Keratinocyte (primary cell): ENCODE measurements at regions not wholly inside any gene's neighbourhood (a gene's known extent, or its start where the extent isn't known, plus 50 kb on each side); places are given as distances from the start of the nearest gene placed in this dataset.

Source experiments
- DNase-seq: peaks from one replicate; pipeline ENCODE4 v3.0.0-alpha.2; 2011; ENCODE audit warnings: low read depth, missing footprints, low spot score
- FAIRE-seq: peaks from 2 replicates; lab custom pipeline; 2011; peaks lifted over from hg19 to GRCh38; lab: Jason Lieb, UNC
- H2AFZ ChIP-seq: 2 replicates; pipeline ENCODE4 v1.6.0; 2012; ENCODE audit warnings: low read length, control low read depth, inconsistent platforms; ENCODE audit not compliant: control insufficient read depth
- H3K27ac ChIP-seq: 2 replicates; pipeline ENCODE4 v1.5.1; 2011; ENCODE audit warnings: low read length; ENCODE audit not compliant: control insufficient read depth, insufficient read depth
- H3K27me3 ChIP-seq: 3 replicates; pipeline ENCODE4 v1.6.0; 2011; ENCODE audit warnings: low read length; ENCODE audit not compliant: control insufficient read depth, insufficient read depth; ENCODE audit errors: extremely low read depth
- H3K36me3 ChIP-seq, 2 experiments: 2 replicates in 1 of 2; 3 replicates in 1 of 2; pipeline ENCODE4 v1.5.1; 2011; ENCODE audit warnings: low read length in 2 of 2, mild to moderate bottlenecking in 1 of 2; ENCODE audit not compliant: control insufficient read depth in 2 of 2, insufficient read depth in 2 of 2; ENCODE audit errors: extremely low read depth in 1 of 2
- H3K4me1 ChIP-seq: 3 replicates; pipeline ENCODE4 v1.5.1; 2011; ENCODE audit warnings: low read length; ENCODE audit not compliant: control insufficient read depth, insufficient read depth; ENCODE audit errors: extremely low read depth
- H3K4me2 ChIP-seq: 3 replicates; pipeline ENCODE4 v1.6.0; 2011; ENCODE audit warnings: low read depth, low read length; ENCODE audit not compliant: control insufficient read depth, insufficient read depth; ENCODE audit errors: extremely low read depth
- H3K4me3 ChIP-seq, 3 experiments: fragments of 200-600 bp in 1 of 3; sonication (generic) in 1 of 3; 2 replicates in 2 of 3; 3 replicates in 1 of 3; pipeline ENCODE4 v1.5.1; 2011 to 2016; ENCODE audit warnings: low read length in 3 of 3, mild to moderate bottlenecking in 3 of 3, control low read depth in 2 of 3, inconsistent platforms in 1 of 3, low read depth in 1 of 3, mixed read lengths in 1 of 3, mixed run types in 1 of 3, moderate library complexity in 1 of 3; ENCODE audit not compliant: control insufficient read depth in 2 of 3, insufficient read depth in 2 of 3; ENCODE audit errors: extremely low read depth in 1 of 3
- H3K79me2 ChIP-seq: 2 replicates; pipeline ENCODE4 v1.6.0; 2012; ENCODE audit warnings: low read length; ENCODE audit not compliant: control insufficient read depth, insufficient read depth
- H3K9ac ChIP-seq: 3 replicates; pipeline ENCODE4 v1.6.0; 2011; ENCODE audit warnings: low read length; ENCODE audit not compliant: control insufficient read depth, insufficient read depth; ENCODE audit errors: extremely low read depth
- H3K9me1 ChIP-seq: 3 replicates; pipeline ENCODE4 v1.6.0; 2011; ENCODE audit warnings: low read length; ENCODE audit not compliant: control insufficient read depth, insufficient read depth; ENCODE audit errors: extremely low read depth
- H3K9me3 ChIP-seq: 2 replicates; pipeline ENCODE4 v1.5.1; 2012; ENCODE audit warnings: low read depth, low read length; ENCODE audit not compliant: control insufficient read depth
- H4K20me1 ChIP-seq: 3 replicates; pipeline ENCODE4 v1.6.0; 2011; ENCODE audit warnings: low read length; ENCODE audit not compliant: control insufficient read depth, insufficient read depth; ENCODE audit errors: extremely low read depth
- CTCF ChIP-seq, 3 experiments: IDR thresholded peaks in 1 of 3; conservative IDR thresholded peaks in 1 of 3; optimal IDR thresholded peaks in 1 of 3; 2 replicates in 2 of 3; 3 replicates in 1 of 3; pipeline versions ENCODE3 to v1.5.1; 2011; ENCODE audit warnings: low read length in 3 of 3, mild to moderate bottlenecking in 3 of 3, moderate library complexity in 2 of 3, control low read depth in 1 of 3, inconsistent platforms in 1 of 3; ENCODE audit not compliant: insufficient read depth in 2 of 3; ENCODE audit errors: extremely low read depth in 1 of 3
- EZH2 ChIP-seq: IDR thresholded peaks from one replicate; pipeline ENCODE4 v1.6.1; 2012; ENCODE audit warnings: inconsistent platforms, mild to moderate bottlenecking, low read length, moderate library complexity
- dilution Hi-C: fragments of 300-500 bp; cut with MboI; formaldehyde crosslinking; loops from one replicate; pipeline ENCODE4 v1.7.0; 2020; ENCODE audit warnings: low sequenced_read_pairs; ENCODE audit not compliant: extremely low pct_ligation_motif_present

- peaks cover 15% of the 10 kb centered on the region for H3K27me3 ChIP-seq
- H3K4me2 ChIP-seq = no peak overlapping the region
- dilution Hi-C loops = no loop called here
- no peak overlapping the region for H3K27ac ChIP-seq
- TF ChIP-seq CTCF (optimal IDR thresholded peaks at IDR 0.05 in 1 of 3, IDR thresholded peaks at IDR 0.05 in 1 of 3, conservative IDR thresholded peaks at IDR 0.05 in 1 of 3; ENCODE audit: extremely low read depth in 1 of 3, insufficient read depth in 2 of 3, low read length in 3 of 3) (no peak), EZH2 (no peak)
- DNase-seq (no peak), FAIRE-seq (no peak)
- no peak overlapping the region for H3K4me3 ChIP-seq
- no peak overlapping the region for H3K9ac ChIP-seq
- H4K20me1 ChIP-seq = peaks cover 4% of the 10 kb centered on the region
- H3K36me3 ChIP-seq = no peaks in the 10 kb centered on the region
- no peaks in the 10 kb centered on the region for H3K9me1 ChIP-seq
- H3K4me1 ChIP-seq = no peaks in the 10 kb centered on the region
- H3K79me2 ChIP-seq = no peaks in the 10 kb centered on the region
- no peak overlapping the region for H2AFZ ChIP-seq
- no peaks in the 10 kb centered on the region for H3K9me3 ChIP-seq
Observed at GRCh38 chr22:44621401-44622146, 80.4 kb upstream of the PRR5 start.

- H3K27ac ChIP-seq = no peak overlapping the region
Observed at GRCh38 chr22:44620841-44621257, 81.2 kb upstream of the PRR5 start.

More at GRCh38 chr22:44620841-44621257, 81.2 kb upstream of the PRR5 start:
- no peaks in the 10 kb centered on the region for H4K20me1 ChIP-seq
- peaks cover 13% of the 10 kb centered on the region for H3K27me3 ChIP-seq
- no peak overlapping the region for H3K4me3 ChIP-seq
- TF ChIP-seq CTCF (optimal IDR thresholded peaks at IDR 0.05 in 1 of 3, IDR thresholded peaks at IDR 0.05 in 1 of 3, conservative IDR thresholded peaks at IDR 0.05 in 1 of 3; ENCODE audit: extremely low read depth in 1 of 3, insufficient read depth in 2 of 3, low read length in 3 of 3) (no peak), EZH2 (no peak)
- H3K9me3 ChIP-seq = no peaks in the 10 kb centered on the region
- no peaks in the 10 kb centered on the region for H3K79me2 ChIP-seq
- H3K36me3 ChIP-seq = no peaks in the 10 kb centered on the region
- H2AFZ ChIP-seq = no peak overlapping the region
- DNase-seq (no peak), FAIRE-seq (no peak)
- H3K9ac ChIP-seq = no peak overlapping the region
- no peak overlapping the region for H3K4me2 ChIP-seq
- no peaks in the 10 kb centered on the region for H3K9me1 ChIP-seq
- no peaks in the 10 kb centered on the region for H3K4me1 ChIP-seq
- dilution Hi-C loops = no loop called here
